HG03571 (cell line): ENCODE measurements at regions not wholly inside any gene's neighbourhood (a gene's known extent, or its start where the extent isn't known, plus 50 kb on each side); places are given as distances from the start of the nearest gene placed in this dataset.
"Not testable (repeated sequence)": the region's sequence is repeated elsewhere in the genome, so short reads cannot be mapped to it uniquely, and the experiment has no call there.

Experiments used
- ATAC-seq: cut with Tn5 transposase; IDR thresholded peaks from one replicate; pipeline ENCODE4 v1.9.1; 2021; ENCODE audit not compliant: unreplicated experiment

DNA sequence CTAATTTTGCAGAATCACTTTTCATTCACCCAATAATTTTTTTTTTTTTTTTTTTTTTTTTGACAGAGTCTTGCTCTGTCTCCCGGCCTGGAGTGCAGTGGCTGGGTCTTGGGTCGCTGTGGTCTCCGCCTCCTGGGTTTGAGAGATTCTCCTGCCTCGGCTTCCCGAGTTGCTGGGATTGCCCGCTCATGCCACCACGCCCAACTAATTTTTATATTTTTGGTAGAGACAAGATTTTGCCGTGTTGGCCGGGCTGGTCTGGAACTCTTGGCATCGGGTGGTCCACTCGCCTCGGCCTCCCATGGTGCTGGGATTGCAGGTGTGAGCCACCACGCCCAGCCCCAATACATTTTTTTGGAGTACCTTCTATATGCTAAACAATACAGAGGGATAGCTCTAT, 1120.0 kb upstream of the ATXN8OS start:
- ATAC-seq: no peak

DNA sequence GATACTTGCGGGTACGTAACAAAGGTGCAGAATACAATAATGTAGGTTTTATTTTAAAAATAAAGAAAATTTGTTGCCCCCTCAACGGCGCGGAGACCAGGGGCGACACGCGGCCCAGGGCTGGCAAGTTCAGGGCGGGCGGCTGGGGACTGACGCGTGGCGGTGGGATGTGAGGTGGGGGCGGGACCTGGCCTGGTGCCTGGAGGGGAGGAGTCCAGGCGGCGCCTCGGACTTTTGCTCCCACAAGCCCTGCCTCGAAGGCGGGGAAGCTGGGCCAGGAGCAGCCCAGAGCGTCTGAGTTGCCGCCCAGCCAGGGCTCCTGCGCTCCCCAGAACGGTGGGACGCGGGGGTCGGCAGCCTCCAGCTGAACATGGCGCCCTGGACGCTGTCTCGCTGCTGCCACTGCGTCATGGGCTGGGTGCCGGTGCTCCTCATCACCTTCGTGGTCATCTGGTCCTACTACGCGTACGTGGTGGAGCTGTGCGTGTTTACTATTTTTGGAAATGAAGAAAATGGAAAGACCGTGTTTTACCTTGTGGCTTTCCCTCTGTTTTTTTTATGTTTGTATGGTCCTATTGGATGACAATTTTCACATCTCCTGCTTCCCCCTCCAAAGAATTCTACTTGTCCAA, 1122.8 kb upstream of the ATXN8OS start:
- no peak for ATAC-seq

DNA sequence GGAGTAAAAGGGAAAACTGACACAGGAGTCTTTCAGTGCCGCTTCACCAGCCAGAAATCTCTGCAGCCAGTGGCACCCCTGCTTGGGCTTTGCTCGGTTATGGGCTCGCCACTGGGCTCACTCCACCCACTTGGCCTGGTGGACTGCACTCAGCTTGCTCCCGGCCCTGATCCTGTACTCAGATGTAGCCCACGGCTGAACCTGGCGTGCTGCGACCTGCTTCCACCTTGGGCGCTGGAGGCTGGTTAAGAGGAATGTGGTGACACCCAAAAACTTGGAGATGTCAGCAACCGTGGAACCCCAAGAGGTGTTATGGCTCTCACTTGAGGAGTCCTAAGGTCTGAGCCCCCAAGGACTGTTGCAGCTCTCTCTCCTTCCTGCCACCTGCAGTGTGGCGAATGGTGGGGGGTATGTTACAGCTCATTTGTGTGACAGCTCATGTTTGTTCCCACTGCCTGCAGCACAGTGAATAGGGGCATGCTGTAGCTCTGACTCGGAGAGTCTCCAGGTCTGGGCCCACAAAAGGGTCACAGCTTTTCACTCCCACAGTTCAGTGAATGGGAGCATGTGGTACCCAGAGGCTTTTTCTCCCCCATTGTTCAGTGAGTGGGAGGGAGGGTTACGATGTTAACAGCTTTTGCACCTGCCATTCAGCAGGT, 1124.5 kb upstream of the ATXN8OS start:
- ATAC-seq: no peak

DNA sequence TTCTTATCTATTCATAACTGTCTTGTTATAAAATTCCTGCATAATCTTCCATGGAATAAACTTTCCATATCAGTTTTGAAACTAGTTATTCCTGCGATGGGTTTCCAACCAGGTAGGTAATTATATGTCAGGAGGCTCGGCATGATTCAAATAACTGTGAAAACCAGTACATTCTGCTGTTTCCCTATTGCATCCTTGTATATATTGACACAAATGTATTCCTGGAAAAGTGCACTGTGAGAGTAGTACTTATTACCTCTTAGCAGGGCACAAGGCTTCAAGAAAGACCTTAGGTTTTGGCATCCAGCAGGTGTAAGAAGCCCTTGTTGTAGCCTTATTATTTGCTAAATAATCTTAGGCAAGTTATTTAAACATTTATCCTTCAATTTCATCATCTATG, 1131.3 kb upstream of the ATXN8OS start:
- no peak for ATAC-seq

DNA sequence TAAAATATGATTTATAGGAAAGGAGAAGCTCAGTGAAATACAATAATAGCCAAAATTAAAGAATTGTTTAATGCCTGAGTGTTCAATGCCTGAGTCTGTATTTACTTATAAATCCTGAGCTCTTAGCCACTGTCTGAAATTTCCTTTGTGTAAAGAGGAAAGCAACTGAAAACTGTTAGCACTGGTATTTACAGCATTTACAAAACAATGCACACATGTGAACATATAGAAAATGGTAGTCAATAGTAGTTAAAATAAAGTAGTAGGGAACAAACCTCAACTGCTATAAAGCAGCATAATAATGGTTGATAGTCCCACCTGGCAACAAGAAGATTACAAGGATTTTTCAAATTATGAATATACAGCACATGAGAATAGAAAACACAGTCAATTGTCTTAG, 1137.1 kb upstream of the ATXN8OS start:
- ATAC-seq: no peak

DNA sequence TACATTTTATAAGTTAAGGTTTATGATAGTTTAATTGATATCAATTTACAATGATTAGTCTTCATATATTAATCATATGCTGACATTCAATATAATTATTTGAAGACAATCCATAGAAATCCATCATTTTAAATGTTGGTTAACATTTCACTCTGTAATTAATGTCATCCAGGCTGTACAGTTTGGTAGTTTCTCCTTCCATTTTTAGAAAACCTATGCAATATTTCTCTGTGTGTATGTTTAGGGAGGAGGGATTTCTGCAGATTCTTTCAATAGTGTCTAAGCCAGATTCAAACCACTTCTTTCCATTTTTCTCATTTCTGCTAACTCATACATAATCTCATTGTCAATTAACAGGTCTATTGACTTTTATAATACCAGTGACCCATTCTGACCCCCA, 1159.0 kb upstream of the ATXN8OS start:
- ATAC-seq: no peak

GRCh38 chr13:68944272-68944671, 1163.4 kb upstream of the ATXN8OS start:
- ATAC-seq: no peak

DNA sequence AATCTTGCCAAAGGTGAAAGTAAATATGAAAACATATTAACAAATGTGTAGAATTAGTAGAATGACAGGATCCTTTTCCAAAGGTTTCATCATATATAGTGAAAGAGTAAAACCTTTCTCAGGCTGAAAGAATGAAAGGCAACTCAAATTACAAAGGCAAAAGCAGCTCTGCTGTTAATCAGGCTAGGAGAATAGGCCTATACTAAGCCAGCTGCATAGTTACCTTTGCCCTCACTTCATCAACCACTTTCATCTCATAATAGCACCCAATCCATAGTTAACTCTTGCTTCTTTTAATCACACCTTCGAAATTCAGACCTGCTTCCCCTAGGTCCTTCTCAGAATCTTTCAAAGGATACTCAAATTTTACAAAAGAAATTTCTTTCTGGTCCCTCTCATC, 1167.6 kb upstream of the ATXN8OS start:
- no peak for ATAC-seq

DNA sequence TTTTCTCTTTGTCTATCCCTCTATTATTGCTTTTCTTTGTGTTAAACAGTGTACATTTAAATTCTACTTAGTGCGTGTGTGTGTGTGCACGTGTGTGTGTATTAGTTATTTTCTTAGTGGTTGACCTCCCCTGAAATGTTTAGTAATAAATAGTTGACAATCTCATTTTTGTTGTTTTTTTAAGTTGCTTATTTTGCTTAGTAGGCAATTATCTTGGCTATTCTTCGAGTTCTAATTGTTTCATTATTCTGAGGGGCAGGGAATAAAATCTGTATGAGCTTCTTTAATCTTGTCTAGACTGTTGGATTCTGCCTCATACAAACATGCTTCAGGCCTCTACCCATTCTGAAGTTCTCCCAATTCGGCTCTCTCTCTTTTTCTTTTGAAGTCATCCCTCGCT, 1169.0 kb upstream of the ATXN8OS start:
- ATAC-seq: no peak

- no peak for ATAC-seq
Observed at GRCh38 chr13:68929075-68929745, 1178.4 kb upstream of the ATXN8OS start.

GRCh38 chr13:68927387-68928026, 1180.1 kb upstream of the ATXN8OS start:
- no peak for ATAC-seq

- no peak for ATAC-seq
Observed at GRCh38 chr13:68923995-68924394, 1183.6 kb upstream of the ATXN8OS start.

- ATAC-seq: no peak
Observed at GRCh38 chr13:68908879-68909278, 1198.7 kb upstream of the ATXN8OS start.

GRCh38 chr13:68905186-68905585, 1202.4 kb upstream of the ATXN8OS start:
- ATAC-seq: no peak

DNA sequence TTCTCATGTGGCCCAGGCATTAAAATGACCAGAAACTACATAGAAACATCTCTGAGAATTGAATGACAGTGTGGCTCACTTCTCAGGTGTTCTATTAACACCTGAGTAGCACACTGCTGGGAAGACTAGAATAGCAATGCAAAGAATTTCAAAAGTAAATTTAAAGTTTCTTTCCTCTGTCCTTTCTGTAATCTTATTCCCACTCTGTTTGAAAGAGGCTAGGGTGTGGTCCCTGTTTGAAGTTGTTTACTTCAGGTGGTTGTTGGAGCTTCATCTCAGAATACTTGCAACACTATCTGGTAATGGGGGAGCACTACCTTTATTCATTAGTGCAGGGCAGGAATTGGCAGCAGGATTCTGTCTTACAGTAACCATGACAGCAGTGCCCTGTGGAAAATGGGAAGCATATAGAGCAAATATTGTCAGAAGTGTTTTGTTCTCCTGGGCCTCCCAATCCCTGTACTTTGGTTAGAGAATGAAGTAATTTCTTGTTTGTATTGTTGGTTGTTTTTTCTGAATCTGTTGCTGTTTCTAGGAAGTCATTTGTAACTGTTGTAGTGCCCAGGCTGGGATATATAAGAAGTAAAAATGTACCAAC, 1210.2 kb upstream of the ATXN8OS start:
- no peak for ATAC-seq

- ATAC-seq: no peak
Observed at GRCh38 chr13:68895696-68896095, 1211.9 kb upstream of the ATXN8OS start.

GRCh38 chr13:68893721-68894120, 1213.9 kb upstream of the ATXN8OS start:
- not testable (repeated sequence) for ATAC-seq

DNA sequence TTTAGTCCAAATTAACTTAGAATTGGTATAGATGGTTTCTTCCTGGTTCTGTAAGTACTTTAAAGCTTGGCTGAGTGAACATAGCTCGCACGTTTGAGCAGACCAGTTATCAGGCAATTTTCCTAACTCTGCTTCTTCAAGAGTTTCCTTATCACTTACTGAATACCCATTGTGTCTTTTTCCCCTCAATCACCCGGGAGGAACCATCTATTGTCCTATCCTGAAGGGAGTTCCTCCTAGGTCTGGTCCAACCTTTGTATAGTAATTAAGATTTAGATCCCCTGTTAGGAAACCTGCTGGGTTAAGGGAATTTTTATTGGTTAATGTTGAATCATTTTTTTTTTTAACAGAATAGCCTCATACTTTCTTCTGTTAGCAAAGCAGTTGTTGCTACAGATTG, 1215.0 kb upstream of the ATXN8OS start:
- not testable (repeated sequence) for ATAC-seq

DNA sequence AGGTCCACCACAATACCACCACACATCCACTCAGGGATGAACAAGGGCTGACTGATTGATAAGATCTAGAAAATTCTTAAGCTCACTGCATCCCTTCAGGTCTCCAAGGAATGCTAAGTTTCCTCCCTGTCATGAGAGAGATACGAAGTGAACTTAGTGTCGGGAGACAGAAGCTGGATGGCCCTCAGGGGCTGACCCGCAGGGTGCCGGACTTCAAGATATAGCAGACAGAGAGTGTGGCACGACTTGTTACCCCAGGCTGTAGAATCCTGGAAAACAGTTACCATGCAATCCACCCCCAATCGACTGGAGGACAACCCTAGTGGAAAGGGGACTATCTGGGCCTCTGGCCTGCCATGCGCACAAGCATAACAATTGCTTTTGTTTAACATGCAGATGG, 1217.5 kb upstream of the ATXN8OS start:
- ATAC-seq: not testable (repeated sequence)

DNA sequence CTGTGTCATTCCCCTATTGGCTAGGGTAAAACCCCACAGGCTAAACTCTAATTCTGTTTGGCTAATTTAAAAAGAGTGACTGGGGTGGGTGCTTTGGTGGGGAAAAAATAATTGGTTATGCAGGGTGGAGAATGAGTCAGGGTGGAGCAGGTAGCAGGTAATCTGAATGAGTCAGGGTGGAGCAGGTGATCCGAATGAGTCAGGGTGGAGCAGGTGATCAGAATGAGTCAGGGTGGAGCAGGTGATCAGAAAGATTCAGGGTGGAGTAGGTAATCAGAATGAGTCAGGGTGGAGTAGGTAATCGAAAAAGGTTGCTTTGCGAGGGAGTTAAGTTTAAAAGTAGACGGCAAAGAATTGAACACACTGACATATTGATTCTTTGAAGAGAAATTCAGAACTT, 1218.8 kb upstream of the ATXN8OS start:
- no peak for ATAC-seq

GRCh38 chr13:68872338-68872737, 1235.3 kb upstream of the ATXN8OS start:
- no peak for ATAC-seq

- no peak for ATAC-seq
Observed at GRCh38 chr13:68851026-68851425, 1256.6 kb upstream of the ATXN8OS start.
